VCaP (cell line): ENCODE measurements at regions not wholly inside any gene's neighbourhood (a gene's known extent, or its start where the extent isn't known, plus 50 kb on each side); places are given as distances from the start of the nearest gene placed in this dataset.
A peak's percentile ranks its signal among the peaks of the same experiment; 100 is the strongest.

ENCODE experiments used
- H3K27ac ChIP-seq: fragments of 450-650 bp; 2 replicates; pipeline ENCODE4 v1.5.1; 2017
- CTCF ChIP-seq: fragments of 450-650 bp; conservative IDR thresholded peaks from 2 replicates; pipeline ENCODE4 v1.5.1; 2017; ENCODE audit warnings: mild to moderate bottlenecking, moderate library complexity

- H3K27ac ChIP-seq, result no peak overlapping the region
- no peak for TF ChIP-seq CTCF
These were observed 142.9 kb downstream of the NR4A2 start for GRCh38 chr2:156189584-156189983.

DNA sequence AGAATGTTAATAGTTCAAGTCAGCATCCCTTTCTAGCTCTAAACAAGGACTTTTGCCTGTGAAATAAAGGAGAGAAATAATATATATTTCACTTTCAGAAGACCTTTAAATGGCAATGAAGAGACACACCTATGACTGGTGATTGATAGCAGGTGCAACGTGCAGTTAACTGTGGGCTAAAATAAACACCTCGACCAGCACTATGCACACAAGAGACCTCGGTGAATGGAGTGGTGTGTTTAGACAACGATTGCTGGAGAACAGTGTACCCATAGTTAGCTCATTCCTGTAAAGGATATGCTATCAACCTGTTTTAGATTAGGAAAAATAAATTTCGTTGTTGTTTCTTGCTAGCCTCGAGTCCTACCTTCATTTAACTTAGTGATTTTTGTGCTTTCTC lies 143.4 kb downstream of the NR4A2 start:
- H3K27ac ChIP-seq, result no peak overlapping the region
- no peak for TF ChIP-seq CTCF

- peak overlapping the region; percentile 99 for H3K27ac ChIP-seq
- TF ChIP-seq CTCF, result no peak
These were observed 150.4 kb downstream of the NR4A2 start for GRCh38 chr2:156182132-156182531.

- no peak for TF ChIP-seq CTCF
- peak overlapping the region; percentile 99 for H3K27ac ChIP-seq
These were observed 151.3 kb downstream of the NR4A2 start for GRCh38 chr2:156181208-156181607.

GRCh38 chr2:156177654-156178053 lies 154.9 kb downstream of the NR4A2 start:
- H3K27ac ChIP-seq, result no peak overlapping the region
- TF ChIP-seq CTCF, result no peak

DNA sequence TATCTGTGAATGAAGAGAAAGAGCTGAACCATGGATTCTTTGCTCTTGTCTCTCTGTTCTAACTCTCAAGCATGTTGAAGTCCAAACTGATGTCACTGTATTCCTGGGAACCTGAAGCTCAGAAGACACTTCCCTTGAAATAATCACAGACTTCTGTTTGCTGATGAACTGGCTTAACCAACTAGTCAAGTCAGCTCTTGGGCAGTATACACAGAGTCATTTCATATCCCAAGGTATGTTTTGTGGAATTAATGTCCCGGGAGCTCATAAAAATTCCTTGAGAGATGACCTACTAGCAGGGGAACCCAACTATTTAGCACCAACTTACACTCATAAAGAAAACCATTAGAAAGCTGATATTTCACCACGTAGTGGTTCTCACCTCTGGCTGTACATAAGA lies 156.6 kb downstream of the NR4A2 start:
- H3K27ac ChIP-seq, result peak overlapping the region; percentile 51
- no peak for TF ChIP-seq CTCF

DNA sequence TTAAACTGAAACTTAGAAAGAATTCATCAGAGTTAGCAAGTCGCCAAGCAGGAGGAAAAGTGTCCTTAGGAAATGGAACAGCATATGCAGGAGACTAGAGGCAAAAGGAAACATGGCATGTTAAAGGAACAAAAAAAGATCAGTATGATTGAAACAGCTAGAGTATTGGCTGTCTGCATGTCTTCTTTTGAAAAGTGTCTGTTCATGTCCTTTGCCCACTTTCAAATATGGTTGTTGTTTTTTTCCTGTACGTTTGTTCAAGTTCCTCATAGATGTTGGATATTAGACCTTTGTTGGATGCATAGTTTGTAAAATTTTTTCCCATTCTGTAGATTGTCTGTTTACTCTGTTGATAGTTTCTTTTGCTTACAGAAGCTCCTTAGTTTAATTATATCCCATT lies 161.6 kb downstream of the NR4A2 start:
- no peak for TF ChIP-seq CTCF
- no peak overlapping the region for H3K27ac ChIP-seq

- no peak overlapping the region for H3K27ac ChIP-seq
- no peak for TF ChIP-seq CTCF
These were observed 166.8 kb downstream of the NR4A2 start for GRCh38 chr2:156165742-156166141.
